ENCODE measurements at regions not wholly inside any gene's neighbourhood (a gene's known extent, or its start where the extent isn't known, plus 50 kb on each side); places are given as distances from the start of the nearest gene placed in this dataset.

DNA sequence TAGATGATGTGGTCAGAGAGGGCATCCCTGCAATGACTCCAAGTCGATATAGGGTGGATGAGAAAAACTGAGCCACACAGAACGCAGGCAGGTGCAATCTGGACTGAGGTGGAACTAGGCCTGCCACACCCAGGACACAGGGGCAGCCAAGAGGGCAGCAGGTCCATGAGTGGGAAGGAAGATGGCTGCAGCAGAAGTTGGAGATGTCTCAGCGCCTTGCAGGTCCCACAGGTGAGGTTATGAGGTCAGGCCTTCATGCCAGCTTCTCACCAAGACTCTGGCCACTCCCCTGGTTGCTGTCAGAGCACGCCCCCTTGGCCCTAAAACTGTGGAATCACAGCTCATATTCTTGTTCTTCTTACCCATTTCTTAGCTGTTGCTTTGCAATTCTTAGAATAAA is 147.7 kb upstream of the VSTM2B start:
- Histone ChIP-seq H3K4me3 (ENCODE audit: control insufficient read depth in 2 of 3, extremely low read depth in 1 of 3, insufficient read depth in 2 of 3, low read depth in 1 of 3, low read length in 3 of 3) (no peak overlapping the region), H3K9me1 (ENCODE audit: control insufficient read depth, extremely low read depth, insufficient read depth, low read length) (no peaks in the 10 kb centered on the region), H3K36me3 (ENCODE audit: control insufficient read depth in 2 of 2, extremely low read depth in 1 of 2, insufficient read depth in 2 of 2, low read length in 2 of 2) (no peaks in the 10 kb centered on the region), H3K27me3 (ENCODE audit: control insufficient read depth, extremely low read depth, insufficient read depth, low read length) (no peaks in the 10 kb centered on the region), H3K9me3 (ENCODE audit: control insufficient read depth, low read depth, low read length) (peaks cover 7% of the 10 kb centered on the region), H3K9ac (ENCODE audit: control insufficient read depth, extremely low read depth, insufficient read depth, low read length) (no peak overlapping the region), H3K4me2 (ENCODE audit: control insufficient read depth, extremely low read depth, insufficient read depth, low read depth, low read length) (no peak overlapping the region), H3K79me2 (ENCODE audit: control insufficient read depth, insufficient read depth, low read length) (no peaks in the 10 kb centered on the region), H3K27ac (ENCODE audit: control insufficient read depth, insufficient read depth, low read length) (no peak overlapping the region), H2AFZ (ENCODE audit: control insufficient read depth, low read length) (no peak overlapping the region), H4K20me1 (ENCODE audit: control insufficient read depth, extremely low read depth, insufficient read depth, low read length) (no peaks in the 10 kb centered on the region), H3K4me1 (ENCODE audit: control insufficient read depth, extremely low read depth, insufficient read depth, low read length) (no peaks in the 10 kb centered on the region)
- DNase-seq (ENCODE audit: low read depth, low spot score) (no peak), FAIRE-seq (no peak)
- no peak for TF ChIP-seq EZH2 (IDR thresholded peaks at IDR 0.05; ENCODE audit: low read length)
- TF ChIP-seq, protein P1, sequence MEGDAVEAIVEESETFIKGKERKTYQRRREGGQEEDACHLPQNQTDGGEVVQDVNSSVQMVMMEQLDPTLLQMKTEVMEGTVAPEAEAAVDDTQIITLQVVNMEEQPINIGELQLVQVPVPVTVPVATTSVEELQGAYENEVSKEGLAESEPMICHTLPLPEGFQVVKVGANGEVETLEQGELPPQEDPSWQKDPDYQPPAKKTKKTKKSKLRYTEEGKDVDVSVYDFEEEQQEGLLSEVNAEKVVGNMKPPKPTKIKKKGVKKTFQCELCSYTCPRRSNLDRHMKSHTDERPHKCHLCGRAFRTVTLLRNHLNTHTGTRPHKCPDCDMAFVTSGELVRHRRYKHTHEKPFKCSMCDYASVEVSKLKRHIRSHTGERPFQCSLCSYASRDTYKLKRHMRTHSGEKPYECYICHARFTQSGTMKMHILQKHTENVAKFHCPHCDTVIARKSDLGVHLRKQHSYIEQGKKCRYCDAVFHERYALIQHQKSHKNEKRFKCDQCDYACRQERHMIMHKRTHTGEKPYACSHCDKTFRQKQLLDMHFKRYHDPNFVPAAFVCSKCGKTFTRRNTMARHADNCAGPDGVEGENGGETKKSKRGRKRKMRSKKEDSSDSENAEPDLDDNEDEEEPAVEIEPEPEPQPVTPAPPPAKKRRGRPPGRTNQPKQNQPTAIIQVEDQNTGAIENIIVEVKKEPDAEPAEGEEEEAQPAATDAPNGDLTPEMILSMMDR (optimal IDR thresholded peaks at IDR 0.05 in 1 of 3, IDR thresholded peaks at IDR 0.05 in 1 of 3, conservative IDR thresholded peaks at IDR 0.05 in 1 of 3; ENCODE audit: extremely low read depth in 1 of 3, insufficient read depth in 2 of 3, low read length in 3 of 3): no peak
- dilution Hi-C loops (cut with MboI; ENCODE audit: extremely low pct_ligation_motif_present, low sequenced_read_pairs): no loop called here

- no peak overlapping the region for H3K27ac ChIP-seq (ENCODE audit: control insufficient read depth, insufficient read depth, low read length)
- FAIRE-seq: no peak
- H3K79me2 ChIP-seq (ENCODE audit: control insufficient read depth, insufficient read depth, low read length): no peaks in the 10 kb centered on the region
- no peak for DNase-seq (ENCODE audit: low read depth, low spot score)
- H3K9ac ChIP-seq (ENCODE audit: control insufficient read depth, extremely low read depth, insufficient read depth, low read length): no peak overlapping the region
- no peaks in the 10 kb centered on the region for H3K4me1 ChIP-seq (ENCODE audit: control insufficient read depth, extremely low read depth, insufficient read depth, low read length)
- no peaks in the 10 kb centered on the region for H3K36me3 ChIP-seq (ENCODE audit: control insufficient read depth in 2 of 2, extremely low read depth in 1 of 2, insufficient read depth in 2 of 2, low read length in 2 of 2)
- no peak overlapping the region for H3K4me3 ChIP-seq (ENCODE audit: control insufficient read depth in 2 of 3, extremely low read depth in 1 of 3, insufficient read depth in 2 of 3, low read depth in 1 of 3, low read length in 3 of 3)
- dilution Hi-C loops (cut with MboI; ENCODE audit: extremely low pct_ligation_motif_present, low sequenced_read_pairs): no loop called here
- no peaks in the 10 kb centered on the region for H3K9me1 ChIP-seq (ENCODE audit: control insufficient read depth, extremely low read depth, insufficient read depth, low read length)
- H4K20me1 ChIP-seq (ENCODE audit: control insufficient read depth, extremely low read depth, insufficient read depth, low read length): no peaks in the 10 kb centered on the region
- no peak overlapping the region for H2AFZ ChIP-seq (ENCODE audit: control insufficient read depth, low read length)
- H3K4me2 ChIP-seq (ENCODE audit: control insufficient read depth, extremely low read depth, insufficient read depth, low read depth, low read length): no peak overlapping the region
- TF ChIP-seq, protein P1 (optimal IDR thresholded peaks at IDR 0.05 in 1 of 3, IDR thresholded peaks at IDR 0.05 in 1 of 3, conservative IDR thresholded peaks at IDR 0.05 in 1 of 3; ENCODE audit: extremely low read depth in 1 of 3, insufficient read depth in 2 of 3, low read length in 3 of 3): no peak
- TF ChIP-seq EZH2 (IDR thresholded peaks at IDR 0.05; ENCODE audit: low read length): no peak
- peaks cover 5% of the 10 kb centered on the region for H3K9me3 ChIP-seq (ENCODE audit: control insufficient read depth, low read depth, low read length)
- no peaks in the 10 kb centered on the region for H3K27me3 ChIP-seq (ENCODE audit: control insufficient read depth, extremely low read depth, insufficient read depth, low read length)
Measured at GRCh38 chr19:29378543-29379080, 147.2 kb upstream of the VSTM2B start.

Measured in keratinocyte (primary cell).